Esophagus squamous epithelium (tissue), 5 donors: ENCODE measurements at regions not wholly inside any gene's neighbourhood (a gene's known extent, or its start where the extent isn't known, plus 50 kb on each side); places are given as distances from the start of the nearest gene placed in this dataset.

Source experiments
- DNase-seq: peaks from one replicate; lab custom pipeline; 2025; lab: John Stamatoyannopoulos, UW
- H3K27ac ChIP-seq, 4 donors: fragments of 200-600 bp; sonication (generic); one replicate each; pipeline ENCODE4 v1.5.1; 2016 to 2019; ENCODE audit warnings: mild to moderate bottlenecking in 1 of 4
- H3K27me3 ChIP-seq, 4 donors: fragments of 200-600 bp; sonication (generic); 1 replicate in 3 of 4; 2 replicates in 1 of 4; pipeline versions ENCODE4 v1.5.1 to v1.6.0; 2017 to 2021; ENCODE audit warnings: antibody characterized with exemption in 1 of 4
- H3K36me3 ChIP-seq, 3 donors: fragments of 200-600 bp; sonication (generic); one replicate each; pipeline ENCODE4 v1.5.1; 2016 to 2019
- H3K4me1 ChIP-seq, 3 donors: fragments of 200-600 bp; sonication (generic); one replicate each; pipeline ENCODE4 v1.5.1; 2017 to 2019
- H3K4me3 ChIP-seq, 4 donors: fragments of 200-600 bp; sonication (generic); 1 replicate in 3 of 4; 2 replicates in 1 of 4; pipeline ENCODE4 v1.5.1; 2016 to 2019; ENCODE audit warnings: mild to moderate bottlenecking in 2 of 4, moderate library complexity in 1 of 4
- H3K9me3 ChIP-seq, 3 donors: fragments of 200-600 bp; sonication (generic); one replicate each; pipeline ENCODE4 v1.5.1; 2016 to 2019
- POLR2A ChIP-seq, 4 donors: fragments of 450-650 bp; IDR thresholded peaks; one replicate each; pipeline ENCODE4 v1.6.1; 2017; ENCODE audit warnings: antibody characterized with exemption in 4 of 4, mild to moderate bottlenecking in 4 of 4, moderate library complexity in 3 of 4
- WGBS, 2 donors: methylation state at CpG; one replicate each; pipeline ENCODE4 v1.1.5; 2018; 5-methylcytosine and 5-hydroxymethylcytosine counted together
- intact Hi-C: fragments of 100-400 bp; cut with DNase I; formaldehyde crosslinking; loops from one replicate; pipeline ENCODE4 v1.15.0; 2022
- TF ChIP-seq, protein P1 (sequence below), 6 experiments: fragments of 450-650 bp in 4 of 6; fragments of 200-600 bp in 2 of 6; sonication (generic) in 2 of 6; IDR thresholded peaks; one replicate each; pipeline ENCODE4 v1.5.1; 2016 to 2019; ENCODE audit warnings: antibody characterized with exemption in 6 of 6, mild to moderate bottlenecking in 4 of 6, moderate library complexity in 4 of 6
- donor health status: DM: yes; HTN: yes; CAD: no.

DNA sequence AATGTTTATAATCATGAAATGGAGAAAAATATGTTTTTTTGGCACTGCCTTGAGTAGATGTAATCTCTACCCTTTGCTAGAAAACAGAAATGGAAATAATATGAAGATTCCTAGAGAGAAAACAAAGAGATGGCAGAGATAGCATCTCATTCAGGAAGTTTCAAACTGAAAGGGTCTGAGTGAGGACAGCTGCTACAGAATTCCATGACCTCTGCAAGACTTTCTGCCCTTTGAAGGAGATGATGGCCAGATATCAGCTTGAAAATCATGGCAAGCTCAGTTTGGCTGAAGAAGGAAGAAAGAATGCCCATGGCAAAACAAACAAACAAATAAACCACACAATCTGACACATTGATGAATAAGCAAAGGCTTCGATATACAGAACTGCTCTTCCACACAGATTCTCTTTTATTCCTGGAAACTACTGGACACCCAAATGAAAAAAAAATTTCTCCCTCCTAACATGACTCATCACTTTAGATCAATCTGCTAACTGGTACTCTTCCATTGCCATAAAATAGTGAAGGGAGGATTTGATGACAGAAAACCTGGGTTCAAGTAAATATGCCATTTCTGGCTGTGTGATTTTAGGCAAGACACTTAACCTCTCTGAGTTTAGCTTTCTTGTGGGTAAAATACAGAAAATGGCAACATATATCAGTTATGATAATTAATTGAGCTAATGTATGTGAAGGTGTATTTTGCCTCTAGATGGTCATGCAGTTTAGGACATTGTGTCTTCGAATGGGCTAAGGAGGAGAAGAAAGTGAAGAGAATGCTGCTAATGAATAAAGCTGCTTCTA is 105.9 kb upstream of the SPACA1 start:
- no peaks in the 10 kb centered on the region for H3K27me3 ChIP-seq
- 63 to 77% methylated on average over 2 of the region's 2 CpGs for WGBS, 2 donors
- peaks cover 9 to 27% (median 12%) of the 10 kb centered on the region in 3 donors for H3K4me1 ChIP-seq
- no peak overlapping the region for H3K4me3 ChIP-seq
- intact Hi-C loops: no loop called here
- H3K36me3 ChIP-seq: no peaks in the 10 kb centered on the region
- no peak overlapping the region for H3K27ac ChIP-seq
- no peaks in the 10 kb centered on the region for H3K9me3 ChIP-seq
- TF ChIP-seq POLR2A (IDR thresholded peaks at IDR 0.05): no peak
- TF ChIP-seq, protein P1, sequence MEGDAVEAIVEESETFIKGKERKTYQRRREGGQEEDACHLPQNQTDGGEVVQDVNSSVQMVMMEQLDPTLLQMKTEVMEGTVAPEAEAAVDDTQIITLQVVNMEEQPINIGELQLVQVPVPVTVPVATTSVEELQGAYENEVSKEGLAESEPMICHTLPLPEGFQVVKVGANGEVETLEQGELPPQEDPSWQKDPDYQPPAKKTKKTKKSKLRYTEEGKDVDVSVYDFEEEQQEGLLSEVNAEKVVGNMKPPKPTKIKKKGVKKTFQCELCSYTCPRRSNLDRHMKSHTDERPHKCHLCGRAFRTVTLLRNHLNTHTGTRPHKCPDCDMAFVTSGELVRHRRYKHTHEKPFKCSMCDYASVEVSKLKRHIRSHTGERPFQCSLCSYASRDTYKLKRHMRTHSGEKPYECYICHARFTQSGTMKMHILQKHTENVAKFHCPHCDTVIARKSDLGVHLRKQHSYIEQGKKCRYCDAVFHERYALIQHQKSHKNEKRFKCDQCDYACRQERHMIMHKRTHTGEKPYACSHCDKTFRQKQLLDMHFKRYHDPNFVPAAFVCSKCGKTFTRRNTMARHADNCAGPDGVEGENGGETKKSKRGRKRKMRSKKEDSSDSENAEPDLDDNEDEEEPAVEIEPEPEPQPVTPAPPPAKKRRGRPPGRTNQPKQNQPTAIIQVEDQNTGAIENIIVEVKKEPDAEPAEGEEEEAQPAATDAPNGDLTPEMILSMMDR (IDR thresholded peaks at IDR 0.05): no peak
- no peak for DNase-seq

DNA sequence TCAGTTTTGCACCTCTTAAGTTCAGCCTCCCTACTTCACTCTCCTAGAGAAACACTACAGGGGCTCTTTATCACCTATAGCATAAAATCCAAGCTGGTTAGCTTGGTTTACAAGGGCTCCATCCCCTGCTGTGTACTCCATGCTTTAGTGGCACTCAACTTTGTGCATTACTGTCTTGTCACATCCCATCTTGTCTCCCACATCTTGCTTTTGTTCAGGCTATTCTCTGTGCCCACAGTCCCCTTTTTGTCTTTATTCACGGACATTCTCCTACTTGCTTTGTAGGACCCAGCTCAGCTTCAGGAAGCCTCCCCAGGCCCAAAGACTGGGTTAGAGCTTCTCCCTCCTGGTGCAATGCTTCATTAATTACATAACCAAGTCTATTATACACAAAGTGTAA is 107.9 kb upstream of the SPACA1 start:
- no peaks in the 10 kb centered on the region for H3K27me3 ChIP-seq
- TF ChIP-seq POLR2A (IDR thresholded peaks at IDR 0.05): no peak
- TF ChIP-seq, protein P1 (IDR thresholded peaks at IDR 0.05): no peak
- H3K4me1 ChIP-seq: peaks cover 5 to 9% (median 5%) of the 10 kb centered on the region in 3 donors
- no peak overlapping the region for H3K27ac ChIP-seq
- no peaks in the 10 kb centered on the region for H3K9me3 ChIP-seq
- no peak overlapping the region for H3K4me3 ChIP-seq
- H3K36me3 ChIP-seq: no peaks in the 10 kb centered on the region
- 92 to 100% methylated on average over 1 of the region's 1 CpG for whole genome bisulfite sequencing, 2 donors
- no peak for DNase-seq
- intact Hi-C loops: no loop called here

DNA sequence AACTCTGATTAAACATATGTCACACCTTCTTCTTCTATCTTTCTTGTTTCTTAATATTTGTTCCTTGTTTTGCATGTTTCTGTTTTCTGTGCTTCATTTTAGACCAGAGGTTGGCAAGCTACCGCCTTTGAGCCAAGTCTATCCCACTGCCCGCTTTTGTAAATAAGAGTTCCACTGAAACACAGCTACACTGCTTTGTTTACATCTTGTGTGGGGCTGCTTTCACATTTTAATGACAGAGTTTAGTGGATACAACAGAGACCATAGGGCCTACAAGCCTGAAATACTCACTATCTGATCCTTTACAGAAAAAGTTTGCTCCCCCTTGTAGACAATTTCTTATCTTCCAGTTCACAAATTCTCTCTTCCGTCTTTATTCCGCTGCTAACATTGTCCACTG is 109.4 kb upstream of the SPACA1 start:
- no peak for DNase-seq
- H3K4me3 ChIP-seq: no peak overlapping the region
- H3K36me3 ChIP-seq: no peaks in the 10 kb centered on the region
- no peaks in the 10 kb centered on the region for H3K9me3 ChIP-seq
- TF ChIP-seq, protein P1 (IDR thresholded peaks at IDR 0.05): no peak
- no peak for TF ChIP-seq POLR2A (IDR thresholded peaks at IDR 0.05)
- H3K27me3 ChIP-seq: no peaks in the 10 kb centered on the region
- WGBS, 2 donors: 90 to 96% methylated on average over 4 of the region's 4 CpGs
- intact Hi-C loops: no loop called here
- H3K27ac ChIP-seq: no peak overlapping the region
- no peaks in the 10 kb centered on the region for H3K4me1 ChIP-seq

GRCh38 chr6:87936065-87936464 is 111.6 kb upstream of the SPACA1 start:
- 82 to 91% methylated on average over 9 of the region's 9 CpGs for WGBS, 2 donors
- H3K27ac ChIP-seq: no peak overlapping the region
- no peaks in the 10 kb centered on the region for H3K36me3 ChIP-seq
- no peaks in the 10 kb centered on the region for H3K9me3 ChIP-seq
- H3K4me3 ChIP-seq: no peak overlapping the region
- no peaks in the 10 kb centered on the region for H3K4me1 ChIP-seq
- DNase-seq: no peak
- intact Hi-C loops: no loop called here
- H3K27me3 ChIP-seq: no peaks in the 10 kb centered on the region
- TF ChIP-seq POLR2A (IDR thresholded peaks at IDR 0.05): no peak
- TF ChIP-seq, protein P1 (IDR thresholded peaks at IDR 0.05): no peak

- no peak overlapping the region for H3K27ac ChIP-seq
- no peaks in the 10 kb centered on the region for H3K4me1 ChIP-seq
- intact Hi-C loops: no loop called here
- no peaks in the 10 kb centered on the region for H3K9me3 ChIP-seq
- WGBS, 2 donors: 74 to 78% methylated on average over 3 of the region's 3 CpGs
- DNase-seq: no peak
- no peak overlapping the region for H3K4me3 ChIP-seq
- no peaks in the 10 kb centered on the region for H3K36me3 ChIP-seq
- no peaks in the 10 kb centered on the region for H3K27me3 ChIP-seq
- TF ChIP-seq, protein P1 (IDR thresholded peaks at IDR 0.05): no peak
- TF ChIP-seq POLR2A (IDR thresholded peaks at IDR 0.05): no peak
Measured at GRCh38 chr6:87935196-87935595, 112.4 kb upstream of the SPACA1 start.
